ENCODE measurements at regions not wholly inside any gene's neighbourhood (a gene's known extent, or its start where the extent isn't known, plus 50 kb on each side); places are given as distances from the start of the nearest gene placed in this dataset.

DNA sequence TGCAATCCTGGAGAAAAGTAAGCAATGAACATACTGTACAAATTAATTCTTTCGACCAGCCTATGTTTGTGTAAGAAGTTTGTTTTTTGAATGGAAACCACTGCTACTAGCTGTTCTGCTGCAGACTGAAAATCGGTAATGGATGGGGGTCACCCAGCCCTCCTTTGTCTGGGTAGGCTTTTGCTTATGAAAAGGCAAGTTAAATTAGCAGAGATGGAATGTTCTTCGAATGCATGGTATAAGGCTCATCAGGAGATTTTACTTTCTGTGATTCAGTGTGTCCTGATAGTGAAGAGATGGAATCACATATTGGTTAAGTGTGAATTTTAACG is 53.8 kb downstream of the EEF1B2 start:
- TF ChIP-seq, protein P1, sequence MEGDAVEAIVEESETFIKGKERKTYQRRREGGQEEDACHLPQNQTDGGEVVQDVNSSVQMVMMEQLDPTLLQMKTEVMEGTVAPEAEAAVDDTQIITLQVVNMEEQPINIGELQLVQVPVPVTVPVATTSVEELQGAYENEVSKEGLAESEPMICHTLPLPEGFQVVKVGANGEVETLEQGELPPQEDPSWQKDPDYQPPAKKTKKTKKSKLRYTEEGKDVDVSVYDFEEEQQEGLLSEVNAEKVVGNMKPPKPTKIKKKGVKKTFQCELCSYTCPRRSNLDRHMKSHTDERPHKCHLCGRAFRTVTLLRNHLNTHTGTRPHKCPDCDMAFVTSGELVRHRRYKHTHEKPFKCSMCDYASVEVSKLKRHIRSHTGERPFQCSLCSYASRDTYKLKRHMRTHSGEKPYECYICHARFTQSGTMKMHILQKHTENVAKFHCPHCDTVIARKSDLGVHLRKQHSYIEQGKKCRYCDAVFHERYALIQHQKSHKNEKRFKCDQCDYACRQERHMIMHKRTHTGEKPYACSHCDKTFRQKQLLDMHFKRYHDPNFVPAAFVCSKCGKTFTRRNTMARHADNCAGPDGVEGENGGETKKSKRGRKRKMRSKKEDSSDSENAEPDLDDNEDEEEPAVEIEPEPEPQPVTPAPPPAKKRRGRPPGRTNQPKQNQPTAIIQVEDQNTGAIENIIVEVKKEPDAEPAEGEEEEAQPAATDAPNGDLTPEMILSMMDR (conservative IDR thresholded peaks at IDR 0.05 in 1 of 2, IDR thresholded peaks at IDR 0.05 in 1 of 2; ENCODE audit: extremely low read depth in 1 of 2, insufficient read depth in 1 of 2, low read depth in 1 of 2, low read length in 2 of 2), result no peak
- TF ChIP-seq EZH2 (IDR thresholded peaks at IDR 0.05; ENCODE audit: borderline replicate concordance, low read length), result no peak
